PC-9 (cell line): ENCODE measurements at regions not wholly inside any gene's neighbourhood (a gene's known extent, or its start where the extent isn't known, plus 50 kb on each side); places are given as distances from the start of the nearest gene placed in this dataset.

Experiments
- BruUV-seq: library from RNA; stranded (reverse); fragments of 400-500 nt; replicated peaks from 2 replicates; lab custom pipeline; 2021; lab: Mats Ljungman, UMichigan
- CTCF ChIA-PET: fragments of 300-600 bp; sonication (Branson Sonifier 250); formaldehyde crosslinking; loops from one replicate; lab custom pipeline; 2022; ENCODE audit warnings: antibody characterized with exemption; lab: Charles Lee
- POLR2A ChIA-PET: fragments of 300-600 bp; sonication (Branson Sonifier 250); formaldehyde crosslinking; loops from one replicate; lab custom pipeline; 2022; ENCODE audit warnings: antibody characterized with exemption; ENCODE audit not compliant: unreplicated experiment; lab: Charles Lee
- DNase-seq, 2 experiments: peaks; one replicate each; pipeline versions ENCODE4 v3.0.0 to v3.0.0-alpha.2; 2015 to 2022; ENCODE audit warnings: mixed read lengths in 1 of 2
- H2AFZ ChIP-seq: fragments of 200-600 bp; sonication (generic); 2 replicates; pipeline ENCODE4 v1.8.1; 2017; ENCODE audit warnings: antibody characterized with exemption
- H3F3A ChIP-seq: fragments of 200-600 bp; sonication (generic); 2 replicates; pipeline ENCODE4 v1.8.1; 2017; ENCODE audit warnings: antibody characterized with exemption, mild to moderate bottlenecking, low read depth; ENCODE audit not compliant: insufficient read depth
- H3K27ac ChIP-seq: fragments of 200-600 bp; sonication (generic); 2 replicates; pipeline ENCODE4 v1.6.1; 2016; ENCODE audit warnings: mixed run types
- H3K27me3 ChIP-seq: fragments of 200-600 bp; sonication (generic); 2 replicates; pipeline ENCODE4 v1.6.1; 2016; ENCODE audit warnings: low read depth, mixed run types; ENCODE audit not compliant: insufficient read depth
- H3K36me3 ChIP-seq: fragments of 200-600 bp; sonication (generic); 2 replicates; pipeline ENCODE4 v1.6.1; 2016; ENCODE audit warnings: low read depth, mixed run types
- H3K4me1 ChIP-seq: fragments of 200-600 bp; sonication (generic); replicated peaks from 2 replicates; pipeline ENCODE4 v1.6.1; 2016; ENCODE audit warnings: mixed run types; ENCODE audit not compliant: insufficient read depth
- H3K4me2 ChIP-seq: fragments of 200-600 bp; sonication (generic); 2 replicates; pipeline ENCODE4 v1.6.1; 2017; ENCODE audit warnings: mixed run types
- H3K4me3 ChIP-seq: fragments of 200-600 bp; sonication (generic); 2 replicates; pipeline ENCODE4 v1.6.1; 2016; ENCODE audit warnings: mixed run types
- H3K79me2 ChIP-seq: fragments of 200-600 bp; sonication (generic); 2 replicates; pipeline ENCODE4 v1.6.1; 2017; ENCODE audit warnings: low read depth, mixed run types
- H3K9me2 ChIP-seq: fragments of 200-600 bp; sonication (generic); 2 replicates; pipeline ENCODE4 v1.8.1; 2017; ENCODE audit warnings: mild to moderate bottlenecking; ENCODE audit not compliant: insufficient read depth
- H3K9me3 ChIP-seq: fragments of 200-600 bp; sonication (generic); 2 replicates; pipeline ENCODE4 v1.8.1; 2016; ENCODE audit warnings: low read depth; ENCODE audit not compliant: insufficient read depth
- H4K20me1 ChIP-seq: fragments of 200-600 bp; sonication (generic); 2 replicates; pipeline ENCODE4 v1.8.1; 2017; ENCODE audit not compliant: insufficient read depth
- EZH2 ChIP-seq: fragments of 200-600 bp; sonication (generic); IDR thresholded peaks from 2 replicates; pipeline ENCODE4 v1.8.0; 2017; ENCODE audit warnings: antibody characterized with exemption, low read depth
- intact Hi-C: fragments of 100-400 bp; cut with micrococcal nuclease; formaldehyde crosslinking; loops from one replicate; pipeline ENCODE4 v1.10.0; 2022; ENCODE audit not compliant: unreplicated experiment
- TF ChIP-seq, protein P1 (sequence below): fragments of 200-600 bp; sonication (generic); conservative IDR thresholded peaks from 2 replicates; pipeline ENCODE4 v1.6.1; 2017; ENCODE audit warnings: mixed run types, antibody characterized with exemption, mild to moderate bottlenecking, moderate library complexity

DNA sequence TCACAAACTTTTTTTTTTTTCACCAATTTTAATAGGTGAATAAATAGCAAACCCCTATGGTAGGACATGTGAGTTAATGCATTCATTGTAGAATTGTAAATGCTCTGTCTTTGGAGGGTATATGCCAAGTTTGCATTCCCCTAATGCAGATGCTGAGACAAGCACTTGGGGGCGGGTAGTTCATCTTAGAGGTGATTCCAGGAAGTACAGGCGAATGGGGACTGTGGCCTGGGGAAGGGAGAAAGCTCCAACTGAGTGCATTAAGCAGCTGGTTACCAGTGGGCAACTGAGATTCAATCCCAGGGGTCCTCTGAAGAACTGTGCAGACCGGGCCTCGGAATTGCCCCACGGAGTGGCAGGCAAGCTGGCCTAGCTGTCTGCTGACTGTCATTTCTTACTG is 107.6 kb downstream of the ZNF664 start:
- no TSS peak for BruUV-seq
- Histone ChIP-seq H3K4me2 (no peak overlapping the region), H3K4me3 (no peak overlapping the region), H3K27me3 (peaks cover 10% of the 10 kb centered on the region; the same call in 1 of the 2 replicates), H3K9me2 (no peaks in the 10 kb centered on the region), H4K20me1 (no peaks in the 10 kb centered on the region), H3K4me1 (no peaks in the 10 kb centered on the region), H3K9me3 (no peaks in the 10 kb centered on the region; the same call in 1 of the 2 replicates), H2AFZ (no peak overlapping the region), H3K36me3 (no peaks in the 10 kb centered on the region), H3F3A (no peaks in the 10 kb centered on the region), H3K79me2 (no peaks in the 10 kb centered on the region), H3K27ac (no peak overlapping the region)
- CTCF ChIA-PET = no interaction called here
- POLR2A ChIA-PET = no interaction called here
- intact Hi-C loops = no loop called here
- TF ChIP-seq, protein P1, sequence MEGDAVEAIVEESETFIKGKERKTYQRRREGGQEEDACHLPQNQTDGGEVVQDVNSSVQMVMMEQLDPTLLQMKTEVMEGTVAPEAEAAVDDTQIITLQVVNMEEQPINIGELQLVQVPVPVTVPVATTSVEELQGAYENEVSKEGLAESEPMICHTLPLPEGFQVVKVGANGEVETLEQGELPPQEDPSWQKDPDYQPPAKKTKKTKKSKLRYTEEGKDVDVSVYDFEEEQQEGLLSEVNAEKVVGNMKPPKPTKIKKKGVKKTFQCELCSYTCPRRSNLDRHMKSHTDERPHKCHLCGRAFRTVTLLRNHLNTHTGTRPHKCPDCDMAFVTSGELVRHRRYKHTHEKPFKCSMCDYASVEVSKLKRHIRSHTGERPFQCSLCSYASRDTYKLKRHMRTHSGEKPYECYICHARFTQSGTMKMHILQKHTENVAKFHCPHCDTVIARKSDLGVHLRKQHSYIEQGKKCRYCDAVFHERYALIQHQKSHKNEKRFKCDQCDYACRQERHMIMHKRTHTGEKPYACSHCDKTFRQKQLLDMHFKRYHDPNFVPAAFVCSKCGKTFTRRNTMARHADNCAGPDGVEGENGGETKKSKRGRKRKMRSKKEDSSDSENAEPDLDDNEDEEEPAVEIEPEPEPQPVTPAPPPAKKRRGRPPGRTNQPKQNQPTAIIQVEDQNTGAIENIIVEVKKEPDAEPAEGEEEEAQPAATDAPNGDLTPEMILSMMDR = no peak
- TF ChIP-seq EZH2 = no peak
- no peak for DNase-seq

DNA sequence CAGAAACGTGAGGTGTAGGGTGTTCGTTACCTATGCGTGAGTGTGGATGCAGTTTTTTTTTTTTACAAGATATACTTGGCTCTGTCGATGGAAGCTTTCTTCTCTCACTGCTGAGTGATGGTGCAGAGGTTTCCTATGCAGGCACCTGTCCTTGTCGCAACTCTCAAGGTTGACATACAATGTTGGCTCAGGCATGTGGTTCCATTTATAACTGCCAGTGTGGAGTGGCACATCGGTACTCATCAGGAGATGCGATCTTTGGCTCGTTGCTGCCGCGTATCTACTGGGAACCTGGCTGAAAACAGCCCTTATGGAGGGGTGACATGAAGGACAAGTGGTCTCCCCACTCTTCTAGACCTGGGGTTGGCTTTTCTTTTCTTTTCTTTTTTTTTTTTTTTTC is 109.0 kb downstream of the ZNF664 start:
- intact Hi-C loops = no loop called here
- Histone ChIP-seq H3K79me2 (no peaks in the 10 kb centered on the region), H4K20me1 (no peaks in the 10 kb centered on the region), H3K4me2 (no peak overlapping the region), H3K4me1 (no peaks in the 10 kb centered on the region), H3K27ac (no peak overlapping the region), H3K36me3 (no peaks in the 10 kb centered on the region), H3K4me3 (no peak overlapping the region), H2AFZ (no peak overlapping the region), H3K27me3 (peaks cover 10% of the 10 kb centered on the region; the same call in 1 of the 2 replicates), H3F3A (no peaks in the 10 kb centered on the region), H3K9me2 (no peaks in the 10 kb centered on the region), H3K9me3 (no peaks in the 10 kb centered on the region; the same call in 1 of the 2 replicates)
- DNase-seq = no peak
- TF ChIP-seq, protein P1 = no peak
- TF ChIP-seq EZH2 = no peak
- ChIA-PET POLR2A (interaction anchor here (0.6 kb wide), 1 partner anchor 112 kb away, joined by 3 read pairs; no protein-coding TSS in a partner anchor), CTCF (no interaction called here)
- no TSS peak for BruUV-seq

DNA sequence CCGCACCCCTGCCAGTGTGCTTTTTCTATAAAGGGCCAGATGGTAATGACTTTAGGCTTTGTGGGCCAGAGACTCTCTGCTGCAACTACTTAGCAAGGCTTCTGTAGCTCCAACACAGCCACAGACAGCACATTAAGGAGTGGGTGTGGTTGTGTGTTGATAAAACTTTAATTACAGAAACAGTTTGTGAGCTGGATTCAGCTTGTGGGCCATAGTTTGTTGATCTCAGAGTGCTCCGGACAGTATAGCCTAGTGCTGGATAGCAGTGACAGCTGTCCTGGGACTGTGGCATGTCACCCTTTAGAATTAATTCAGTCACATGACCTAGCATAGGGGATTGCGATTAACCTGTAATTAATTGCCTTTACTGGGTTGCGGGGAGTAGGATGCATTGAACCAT is 109.7 kb downstream of the ZNF664 start:
- H4K20me1 ChIP-seq = no peaks in the 10 kb centered on the region
- H2AFZ ChIP-seq = no peak overlapping the region
- H3K27ac ChIP-seq = no peak overlapping the region
- H3F3A ChIP-seq = no peaks in the 10 kb centered on the region
- H3K4me1 ChIP-seq = no peaks in the 10 kb centered on the region
- ChIA-PET CTCF (no interaction called here), POLR2A (interaction anchor here (0.6 kb wide), 1 partner anchor 111 kb away, joined by 3 read pairs; no protein-coding TSS in a partner anchor)
- H3K27me3 ChIP-seq = peaks cover 10% of the 10 kb centered on the region; the same call in 1 of the 2 replicates
- BruUV-seq = no TSS peak
- no peaks in the 10 kb centered on the region; the same call in 1 of the 2 replicates for H3K9me3 ChIP-seq
- no peaks in the 10 kb centered on the region for H3K36me3 ChIP-seq
- TF ChIP-seq, protein P1 = no peak
- TF ChIP-seq EZH2 = no peak
- DNase-seq = no peak
- no peak overlapping the region for H3K4me2 ChIP-seq
- intact Hi-C loops = no loop called here
- no peaks in the 10 kb centered on the region for H3K79me2 ChIP-seq
- H3K9me2 ChIP-seq = no peaks in the 10 kb centered on the region
- H3K4me3 ChIP-seq = no peak overlapping the region
